Mesendoderm (in vitro differentiated cells): ENCODE measurements at regions not wholly inside any gene's neighbourhood (a gene's known extent, or its start where the extent isn't known, plus 50 kb on each side); places are given as distances from the start of the nearest gene placed in this dataset.
A peak's percentile ranks its signal among the peaks of the same experiment; 100 is the strongest.

Experiments
- DNase-seq: peaks from one replicate; pipeline ENCODE4 v3.0.0; 2013
- H2AK5ac ChIP-seq: 2 replicates; pipeline ENCODE4 v1.6.1; 2013; ENCODE audit warnings: low read length, inconsistent platforms
- H2BK120ac ChIP-seq: 2 replicates; pipeline ENCODE4 v1.6.1; 2013; ENCODE audit warnings: low read depth, mild to moderate bottlenecking, low read length, moderate library complexity, mixed read lengths
- H2BK15ac ChIP-seq: replicated peaks from 2 replicates; pipeline ENCODE4 v1.6.1; 2013; ENCODE audit warnings: low read depth, mild to moderate bottlenecking, moderate library complexity
- H2BK5ac ChIP-seq: 2 replicates; pipeline ENCODE4 v1.6.1; 2013; ENCODE audit warnings: low read length, inconsistent platforms
- H3K18ac ChIP-seq: 2 replicates; pipeline ENCODE4 v1.6.1; 2013; ENCODE audit warnings: mild to moderate bottlenecking, low read length, mixed read lengths
- H3K23ac ChIP-seq: one replicate; pipeline ENCODE4 v1.6.1; 2013; ENCODE audit warnings: low read length
- H3K27ac ChIP-seq: 2 replicates; pipeline ENCODE4 v1.5.1; 2013; ENCODE audit warnings: low read depth, mild to moderate bottlenecking, inconsistent platforms, low read length, moderate library complexity
- H3K27me3 ChIP-seq: 2 replicates; pipeline ENCODE4 v1.6.1; 2013; ENCODE audit warnings: low read length, control low read depth, mild to moderate bottlenecking, inconsistent platforms; ENCODE audit not compliant: insufficient read depth, poor library complexity
- H3K36me3 ChIP-seq: 2 replicates; pipeline ENCODE4 v1.6.1; 2013; ENCODE audit warnings: low read length, inconsistent platforms; ENCODE audit not compliant: control insufficient read depth, insufficient read depth
- H3K4ac ChIP-seq: one replicate; pipeline ENCODE4 v1.6.1; 2013; ENCODE audit warnings: low read depth, mild to moderate bottlenecking, low read length, moderate library complexity
- H3K4me1 ChIP-seq: 2 replicates; pipeline ENCODE4 v1.6.1; 2013; ENCODE audit warnings: low read depth, low read length, inconsistent platforms; ENCODE audit not compliant: control insufficient read depth
- H3K4me2 ChIP-seq: 2 replicates; pipeline ENCODE4 v1.6.1; 2013; ENCODE audit warnings: low read length
- H3K4me3 ChIP-seq: 2 replicates; pipeline ENCODE4 v1.5.1; 2013; ENCODE audit warnings: mild to moderate bottlenecking, low read length
- H3K56ac ChIP-seq: one replicate; pipeline ENCODE4 v1.6.1; 2013; ENCODE audit warnings: low read length
- H3K79me1 ChIP-seq: 2 replicates; pipeline ENCODE4 v1.6.1; 2013; ENCODE audit warnings: low read length, inconsistent platforms
- H3K79me2 ChIP-seq: 2 replicates; pipeline ENCODE4 v1.6.1; 2013; ENCODE audit warnings: mild to moderate bottlenecking, low read length; ENCODE audit not compliant: control insufficient read depth, insufficient read depth
- H3K9ac ChIP-seq: 2 replicates; pipeline ENCODE4 v1.6.1; 2013; ENCODE audit warnings: low read length, inconsistent platforms
- H4K5ac ChIP-seq: one replicate; pipeline ENCODE4 v1.6.1; 2013; ENCODE audit warnings: low read length
- H4K8ac ChIP-seq: one replicate; pipeline ENCODE4 v1.6.1; 2013; ENCODE audit warnings: low read depth, mild to moderate bottlenecking, control low read depth, low read length, moderate library complexity
- WGBS: extraction: QIAGEN DNeasy Blood & Tissue Kit; methylation state at CpG from one replicate; pipeline ENCODE4 v1.1.7; 2013; ENCODE audit warnings: low lambda C conversion rate, missing lambda C conversion rate; ENCODE audit not compliant: insufficient coverage; ENCODE audit errors: extremely low coverage; 5-methylcytosine and 5-hydroxymethylcytosine counted together

GRCh38 chr2:150296770-150297546 is 190.5 kb downstream of the RND3 start:
- no peak overlapping the region for H3K23ac ChIP-seq
- H2BK15ac ChIP-seq: no peak overlapping the region
- no peaks in the 10 kb centered on the region for H3K4me1 ChIP-seq
- H3K9ac ChIP-seq: no peak overlapping the region
- DNase-seq: no peak
- no peaks in the 10 kb centered on the region for H3K79me1 ChIP-seq
- no peak overlapping the region for H2AK5ac ChIP-seq
- H2BK120ac ChIP-seq: no peak overlapping the region
- no peak overlapping the region for H2BK5ac ChIP-seq
- H3K4ac ChIP-seq: no peak overlapping the region
- no peaks in the 10 kb centered on the region for H3K79me2 ChIP-seq
- no peak overlapping the region for H3K4me3 ChIP-seq
- H3K4me2 ChIP-seq: no peak overlapping the region
- H3K36me3 ChIP-seq: no peaks in the 10 kb centered on the region
- H3K27ac ChIP-seq: no peak overlapping the region
- no peak overlapping the region for H4K5ac ChIP-seq
- H3K27me3 ChIP-seq: no peaks in the 10 kb centered on the region
- no peak overlapping the region for H4K8ac ChIP-seq
- H3K18ac ChIP-seq: no peak overlapping the region
- no peak overlapping the region for H3K56ac ChIP-seq

GRCh38 chr2:150295544-150295943 is 191.9 kb downstream of the RND3 start:
- H2AK5ac ChIP-seq: no peak overlapping the region
- no peak overlapping the region for H4K8ac ChIP-seq
- no peak overlapping the region for H2BK15ac ChIP-seq
- no peak overlapping the region for H3K56ac ChIP-seq
- no peak overlapping the region for H4K5ac ChIP-seq
- no peaks in the 10 kb centered on the region for H3K36me3 ChIP-seq
- no peak overlapping the region for H2BK5ac ChIP-seq
- no peak for DNase-seq
- no peak overlapping the region for H3K18ac ChIP-seq
- H3K27ac ChIP-seq: no peak overlapping the region
- H3K27me3 ChIP-seq: no peaks in the 10 kb centered on the region
- no peak overlapping the region for H3K4me3 ChIP-seq
- H2BK120ac ChIP-seq: no peak overlapping the region
- H3K4me2 ChIP-seq: no peak overlapping the region
- no CpG with 5 or more reads among the region's 2 CpGs for WGBS
- H3K23ac ChIP-seq: no peak overlapping the region
- no peak overlapping the region for H3K4ac ChIP-seq
- no peaks in the 10 kb centered on the region for H3K79me2 ChIP-seq
- H3K4me1 ChIP-seq: no peaks in the 10 kb centered on the region
- H3K9ac ChIP-seq: no peak overlapping the region
- H3K79me1 ChIP-seq: no peaks in the 10 kb centered on the region

GRCh38 chr2:150293771-150294170 is 193.7 kb downstream of the RND3 start:
- Histone ChIP-seq H2BK120ac (no peak overlapping the region), H3K27me3 (no peaks in the 10 kb centered on the region), H3K4me1 (no peaks in the 10 kb centered on the region), H3K4me3 (no peak overlapping the region), H3K18ac (no peak overlapping the region), H3K79me2 (no peaks in the 10 kb centered on the region), H3K27ac (no peak overlapping the region), H3K9ac (no peak overlapping the region), H3K23ac (no peak overlapping the region), H3K36me3 (no peaks in the 10 kb centered on the region), H2BK15ac (no peak overlapping the region), H2AK5ac (no peak overlapping the region), H4K5ac (no peak overlapping the region), H3K4ac (no peak overlapping the region), H2BK5ac (no peak overlapping the region), H3K79me1 (no peaks in the 10 kb centered on the region), H3K56ac (no peak overlapping the region), H4K8ac (no peak overlapping the region), H3K4me2 (no peak overlapping the region)
- no CpG with 5 or more reads among the region's 4 CpGs for WGBS
- no peak for DNase-seq

GRCh38 chr2:150292807-150293206 is 194.7 kb downstream of the RND3 start:
- no peak overlapping the region for H3K4me2 ChIP-seq
- no peak overlapping the region for H2BK5ac ChIP-seq
- no peak overlapping the region for H3K56ac ChIP-seq
- H4K8ac ChIP-seq: no peak overlapping the region
- H3K18ac ChIP-seq: no peak overlapping the region
- DNase-seq: no peak
- WGBS: no CpG with 5 or more reads among the region's 1 CpG
- no peak overlapping the region for H3K23ac ChIP-seq
- H3K27me3 ChIP-seq: no peaks in the 10 kb centered on the region
- H3K4me1 ChIP-seq: no peaks in the 10 kb centered on the region
- no peak overlapping the region for H3K9ac ChIP-seq
- H2AK5ac ChIP-seq: no peak overlapping the region
- no peaks in the 10 kb centered on the region for H3K36me3 ChIP-seq
- no peak overlapping the region for H2BK120ac ChIP-seq
- H2BK15ac ChIP-seq: no peak overlapping the region
- no peak overlapping the region for H3K27ac ChIP-seq
- no peak overlapping the region for H3K4ac ChIP-seq
- H3K79me1 ChIP-seq: no peaks in the 10 kb centered on the region
- H3K4me3 ChIP-seq: no peak overlapping the region
- no peak overlapping the region for H4K5ac ChIP-seq
- no peaks in the 10 kb centered on the region for H3K79me2 ChIP-seq

- Histone ChIP-seq H3K4me1 (no peaks in the 10 kb centered on the region), H3K27ac (no peak overlapping the region), H4K8ac (no peak overlapping the region), H2BK15ac (no peak overlapping the region), H3K4ac (no peak overlapping the region), H3K36me3 (no peaks in the 10 kb centered on the region), H3K79me1 (no peaks in the 10 kb centered on the region), H3K4me3 (no peak overlapping the region), H3K23ac (no peak overlapping the region), H2BK5ac (no peak overlapping the region), H2AK5ac (no peak overlapping the region), H3K9ac (no peak overlapping the region), H2BK120ac (no peak overlapping the region), H3K4me2 (no peak overlapping the region), H3K56ac (no peak overlapping the region), H3K27me3 (no peaks in the 10 kb centered on the region), H3K18ac (no peak overlapping the region), H3K79me2 (no peaks in the 10 kb centered on the region), H4K5ac (no peak overlapping the region)
- DNase-seq: no peak
- WGBS: no CpG with 5 or more reads among the region's 1 CpG
Measured at GRCh38 chr2:150292192-150292591, 195.3 kb downstream of the RND3 start.

GRCh38 chr2:150286730-150287362 is 200.6 kb downstream of the RND3 start:
- Histone ChIP-seq H3K56ac (no peak overlapping the region), H3K79me2 (no peaks in the 10 kb centered on the region), H2BK15ac (no peak overlapping the region), H3K18ac (no peak overlapping the region), H4K8ac (no peak overlapping the region), H4K5ac (no peak overlapping the region), H3K4me3 (no peak overlapping the region), H3K36me3 (no peaks in the 10 kb centered on the region), H3K4ac (no peak overlapping the region), H3K23ac (no peak overlapping the region), H3K27me3 (no peaks in the 10 kb centered on the region), H3K4me2 (no peak overlapping the region), H3K4me1 (no peaks in the 10 kb centered on the region), H3K9ac (no peak overlapping the region), H3K79me1 (no peaks in the 10 kb centered on the region), H2BK120ac (no peak overlapping the region), H2AK5ac (no peak overlapping the region), H2BK5ac (no peak overlapping the region), H3K27ac (no peak overlapping the region)
- DNase-seq: peak; percentile 91
- no CpG with 5 or more reads among the region's 6 CpGs for WGBS
